ENCODE measurements at regions not wholly inside any gene's neighbourhood (a gene's known extent, or its start where the extent isn't known, plus 50 kb on each side); places are given as distances from the start of the nearest gene placed in this dataset.

GRCh38 chr2:190809139-190809764 lies 71.4 kb upstream of the GLS start:
- no peak for DNase-seq (ENCODE audit: low read depth in 1 of 2, low spot score in 1 of 2)

DNA sequence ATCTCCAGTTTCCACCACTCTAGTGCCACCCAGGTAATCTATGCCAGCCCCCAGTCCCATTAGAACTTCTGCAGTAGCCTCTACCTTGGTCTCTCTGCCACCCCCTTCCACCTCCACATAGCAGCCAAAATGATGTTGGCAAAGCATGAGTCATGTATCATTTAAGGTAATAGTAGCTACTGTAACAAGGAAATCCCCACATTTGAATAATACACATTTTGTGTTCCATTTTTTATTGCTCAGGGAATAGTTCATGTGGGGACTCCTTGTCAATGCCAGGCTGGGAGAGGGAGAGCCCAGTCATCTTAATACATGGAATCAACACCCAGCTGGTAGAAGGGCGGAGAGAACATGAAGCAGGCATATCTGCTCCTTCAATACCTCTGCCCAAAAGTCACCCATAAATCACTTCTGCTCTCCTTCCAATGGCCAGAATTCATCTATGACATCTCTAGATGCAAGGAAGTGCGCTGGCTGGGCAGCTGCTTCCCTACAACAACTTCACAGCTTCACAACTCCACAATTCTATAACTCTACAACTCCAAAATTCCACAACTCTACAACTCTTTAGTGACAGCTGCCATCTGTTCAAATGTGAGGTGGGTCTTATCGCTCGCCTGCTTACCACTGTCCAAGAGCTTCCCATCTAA lies 70.6 kb upstream of the GLS start:
- DNase-seq (ENCODE audit: low read depth in 1 of 2, low spot score in 1 of 2) = no peak

- DNase-seq (ENCODE audit: low read depth in 1 of 2, low spot score in 1 of 2) = no peak
These were observed 69.5 kb upstream of the GLS start for GRCh38 chr2:190810981-190811587.

- DNase-seq (ENCODE audit: low read depth in 1 of 2, low spot score in 1 of 2) = no peak
These were observed 68.8 kb upstream of the GLS start for GRCh38 chr2:190811811-190812210.

DNA sequence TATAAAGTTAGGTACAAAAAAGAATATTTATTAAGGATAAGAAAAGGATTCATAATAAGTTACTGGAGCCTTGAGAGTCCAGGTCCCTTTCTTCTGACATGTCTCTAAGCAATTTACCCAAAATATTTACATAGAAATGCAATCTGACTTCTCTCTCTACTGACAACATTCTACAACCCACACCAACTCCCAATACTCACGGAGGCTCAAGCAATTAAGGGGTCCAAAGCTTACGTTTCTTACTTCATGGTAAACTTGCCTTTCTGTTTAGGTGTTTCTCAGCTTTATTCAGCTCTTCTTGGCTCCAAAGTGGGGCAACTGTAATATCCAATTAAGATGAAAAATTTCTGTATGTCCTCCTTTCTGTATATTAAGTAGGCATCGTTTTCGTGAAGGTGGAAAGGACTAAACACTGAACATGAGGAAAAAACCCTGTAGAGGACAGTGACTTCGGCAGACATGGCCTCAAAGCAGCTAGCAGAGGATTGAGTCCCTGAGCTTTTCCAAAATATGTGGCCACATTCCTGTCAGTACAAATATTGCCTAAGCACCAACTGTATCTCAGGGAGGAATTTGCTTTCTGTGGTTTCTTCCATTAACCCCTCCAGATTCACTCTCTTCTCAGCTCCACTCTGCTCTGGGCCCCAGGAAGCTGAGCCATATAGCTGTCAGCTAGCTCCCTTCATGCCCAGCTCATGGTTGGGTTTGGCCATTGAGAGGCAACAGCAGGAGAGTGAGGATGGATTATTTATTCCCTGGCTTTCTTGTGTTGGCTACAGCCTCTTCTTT lies 67.9 kb upstream of the GLS start:
- DNase-seq (ENCODE audit: low read depth in 1 of 2, low spot score in 1 of 2) = no peak

- no peak for DNase-seq (ENCODE audit: low read depth in 1 of 2, low spot score in 1 of 2)
These were observed 65.4 kb upstream of the GLS start for GRCh38 chr2:190815226-190815625.

- DNase-seq (ENCODE audit: low read depth in 1 of 2, low spot score in 1 of 2) = no peak
These were observed 63.5 kb upstream of the GLS start for GRCh38 chr2:190817082-190817481.

- DNase-seq (ENCODE audit: low read depth in 1 of 2, low spot score in 1 of 2) = no peak
These were observed 60.8 kb upstream of the GLS start for GRCh38 chr2:190819840-190820301.

- no peak for DNase-seq (ENCODE audit: low read depth in 1 of 2, low spot score in 1 of 2)
These were observed 60.2 kb upstream of the GLS start for GRCh38 chr2:190820416-190820815.

DNA sequence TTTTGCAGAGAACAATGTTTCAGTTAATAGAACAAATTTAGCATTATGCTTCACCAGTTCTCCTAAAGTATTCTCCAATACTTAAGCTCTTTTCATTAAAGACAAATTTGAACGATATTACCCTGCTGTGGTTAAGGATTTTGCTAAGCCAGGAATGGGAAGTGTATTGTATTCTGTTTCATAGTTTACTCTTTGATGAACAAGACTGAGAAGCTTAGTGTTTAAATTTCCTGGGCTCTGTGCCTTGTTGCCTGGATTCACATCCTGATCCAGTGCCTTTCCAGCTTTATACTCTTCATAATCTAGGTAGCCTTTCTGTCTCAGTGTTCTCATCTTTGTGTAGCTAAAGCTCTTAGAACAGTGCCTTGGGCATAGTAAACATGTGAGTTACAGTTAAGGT lies 58.6 kb upstream of the GLS start:
- no peak for DNase-seq (ENCODE audit: low read depth in 1 of 2, low spot score in 1 of 2)

GRCh38 chr2:190827720-190828119 lies 52.9 kb upstream of the GLS start:
- DNase-seq (ENCODE audit: low read depth in 1 of 2, low spot score in 1 of 2) = no peak

DNA sequence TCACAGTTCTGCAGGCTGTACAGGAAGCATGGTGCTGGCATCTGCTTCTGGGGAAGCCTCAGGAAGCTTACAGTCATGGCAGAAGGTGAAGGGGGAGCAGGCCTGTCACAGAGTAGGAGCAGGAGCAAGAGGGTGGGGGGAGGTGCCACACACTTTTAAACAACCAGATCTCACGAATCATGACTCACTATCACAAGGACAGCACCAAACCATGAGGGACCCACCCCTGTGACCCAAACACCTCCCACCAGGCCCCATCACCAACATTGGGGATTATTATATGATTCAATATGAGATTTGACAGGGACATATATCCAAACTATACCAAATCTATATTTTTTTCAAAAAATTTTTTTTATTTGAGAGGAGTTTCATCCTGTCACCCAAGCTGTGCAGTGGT lies 51.0 kb upstream of the GLS start:
- DNase-seq (ENCODE audit: low read depth in 1 of 2, low spot score in 1 of 2) = no peak
